ENCODE measurements at regions not wholly inside any gene's neighbourhood (a gene's known extent, or its start where the extent isn't known, plus 50 kb on each side); places are given as distances from the start of the nearest gene placed in this dataset.

DNA sequence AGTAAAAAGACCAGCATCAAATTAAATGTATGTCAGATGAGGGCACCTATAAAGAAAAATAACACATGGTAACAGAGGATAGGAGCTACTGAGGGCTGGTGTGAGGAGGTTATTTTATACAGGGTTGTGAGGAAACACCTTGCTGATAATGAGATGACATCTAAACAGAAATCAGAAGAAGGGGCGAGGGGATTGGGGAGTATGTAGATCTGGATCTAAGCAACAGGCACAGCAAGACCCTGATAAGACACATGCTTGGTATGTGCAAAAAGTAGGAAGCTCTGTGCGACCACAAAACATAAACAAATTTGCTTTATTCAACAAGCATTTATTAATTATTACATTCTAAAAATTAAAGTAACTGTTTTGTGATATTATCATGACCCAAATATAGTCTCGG is 295.4 kb downstream of the ZEB2 start:
- no peak for DNase-seq (ENCODE audit: low read depth, low spot score)
- ChIA-PET CTCF (interaction anchor here (0.6 to 1.1 kb wide), 2 partner anchors 14 to 783 kb away, joined by 3 to 7 read pairs; no protein-coding TSS in a partner anchor), POLR2A (no interaction called here)
- H3K27me3 ChIP-seq (ENCODE audit: control insufficient read depth, insufficient read depth, low read length) = no peaks in the 10 kb centered on the region
- no peak overlapping the region for H3K27ac ChIP-seq (ENCODE audit: low read depth, low read length)
- H3K9me3 ChIP-seq (ENCODE audit: control insufficient read depth, insufficient read depth, low read length) = no peaks in the 10 kb centered on the region
- TF ChIP-seq CTCF (IDR thresholded peaks at IDR 0.05; ENCODE audit: low read depth, low read length) = no peak
- H3K4me3 ChIP-seq (ENCODE audit: low read depth, low read length) = no peak overlapping the region

- Histone ChIP-seq H3K27ac (ENCODE audit: low read depth, low read length) (no peak overlapping the region), H3K27me3 (ENCODE audit: control insufficient read depth, insufficient read depth, low read length) (no peaks in the 10 kb centered on the region), H3K4me3 (ENCODE audit: low read depth, low read length) (no peak overlapping the region), H3K9me3 (ENCODE audit: control insufficient read depth, insufficient read depth, low read length) (no peaks in the 10 kb centered on the region)
- ChIA-PET CTCF (no interaction called here), POLR2A (no interaction called here)
- DNase-seq (ENCODE audit: low read depth, low spot score) = no peak
- no peak for TF ChIP-seq CTCF (IDR thresholded peaks at IDR 0.05; ENCODE audit: low read depth, low read length)
These were observed 299.9 kb downstream of the ZEB2 start for GRCh38 chr2:144219979-144220378.

- Histone ChIP-seq H3K4me3 (ENCODE audit: low read depth, low read length) (no peak overlapping the region), H3K27me3 (ENCODE audit: control insufficient read depth, insufficient read depth, low read length) (no peaks in the 10 kb centered on the region), H3K9me3 (ENCODE audit: control insufficient read depth, insufficient read depth, low read length) (no peaks in the 10 kb centered on the region), H3K27ac (ENCODE audit: low read depth, low read length) (no peak overlapping the region)
- CTCF ChIA-PET = no interaction called here
- no peak for DNase-seq (ENCODE audit: low read depth, low spot score)
- TF ChIP-seq CTCF (IDR thresholded peaks at IDR 0.05; ENCODE audit: low read depth, low read length) = no peak
- POLR2A ChIA-PET = no interaction called here
These were observed 301.9 kb downstream of the ZEB2 start for GRCh38 chr2:144217853-144218633.

DNA sequence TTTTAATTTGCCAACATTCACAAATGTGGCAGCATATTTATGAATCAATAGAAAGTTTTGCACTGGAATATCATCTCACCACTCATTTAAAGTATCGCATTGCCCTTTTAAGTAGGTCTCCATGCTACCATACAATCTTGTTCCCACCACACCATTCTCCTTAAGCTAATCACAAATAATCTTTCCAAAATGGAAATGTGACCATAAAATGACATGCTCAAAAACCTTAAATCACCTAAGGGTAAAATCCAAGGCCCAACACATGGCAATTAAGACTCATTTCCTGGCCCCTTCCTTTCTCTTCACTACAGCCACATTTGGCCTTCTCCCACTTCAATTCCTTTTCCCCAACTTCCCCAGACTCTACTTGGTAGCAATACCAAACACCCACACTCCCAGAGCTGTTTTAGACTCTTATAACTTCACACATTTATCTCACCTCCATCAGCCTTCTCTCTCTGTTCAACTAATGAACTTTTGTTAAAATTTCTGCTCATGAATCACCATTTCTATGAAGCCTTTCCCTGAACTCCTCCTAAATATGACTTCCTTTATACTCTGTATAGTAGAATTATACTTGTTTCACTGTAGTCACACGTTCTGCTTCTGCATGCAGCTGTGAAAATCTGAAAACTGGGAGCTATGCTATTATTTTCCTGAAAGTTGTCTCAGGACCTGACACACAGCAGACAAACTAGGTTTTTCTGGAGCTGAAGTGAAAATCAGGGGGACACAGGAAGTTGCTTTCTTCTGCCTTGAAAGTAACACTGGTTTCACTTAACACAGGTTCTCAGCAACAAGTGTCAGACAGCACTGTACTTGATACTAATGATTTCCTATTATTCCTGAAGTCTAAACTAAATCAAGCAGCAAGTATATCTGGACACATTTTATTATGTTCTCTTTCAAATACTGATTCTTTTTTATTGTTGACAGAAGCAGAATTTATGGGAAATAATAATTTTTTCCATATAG is 303.9 kb downstream of the ZEB2 start:
- no peak for TF ChIP-seq CTCF (IDR thresholded peaks at IDR 0.05; ENCODE audit: low read depth, low read length)
- ChIA-PET POLR2A (no interaction called here), CTCF (no interaction called here)
- DNase-seq (ENCODE audit: low read depth, low spot score) = no peak
- Histone ChIP-seq H3K4me3 (ENCODE audit: low read depth, low read length) (no peak overlapping the region), H3K27me3 (ENCODE audit: control insufficient read depth, insufficient read depth, low read length) (no peaks in the 10 kb centered on the region), H3K9me3 (ENCODE audit: control insufficient read depth, insufficient read depth, low read length) (no peaks in the 10 kb centered on the region), H3K27ac (ENCODE audit: low read depth, low read length) (no peak overlapping the region)

- DNase-seq (ENCODE audit: low read depth, low spot score) = no peak
- POLR2A ChIA-PET = no interaction called here
- Histone ChIP-seq H3K4me3 (ENCODE audit: low read depth, low read length) (no peak overlapping the region), H3K27me3 (ENCODE audit: control insufficient read depth, insufficient read depth, low read length) (no peaks in the 10 kb centered on the region), H3K27ac (ENCODE audit: low read depth, low read length) (no peak overlapping the region), H3K9me3 (ENCODE audit: control insufficient read depth, insufficient read depth, low read length) (no peaks in the 10 kb centered on the region)
- TF ChIP-seq CTCF (IDR thresholded peaks at IDR 0.05; ENCODE audit: low read depth, low read length) = no peak
- CTCF ChIA-PET = no interaction called here
These were observed 304.7 kb downstream of the ZEB2 start for GRCh38 chr2:144215207-144215606.
